Caco-2 (cell line): ENCODE measurements at regions not wholly inside any gene's neighbourhood (a gene's known extent, or its start where the extent isn't known, plus 50 kb on each side); places are given as distances from the start of the nearest gene placed in this dataset.

ENCODE experiments used
- BruUV-seq: library from RNA; stranded (reverse); fragments of 400-500 nt; replicated peaks from 2 replicates; lab custom pipeline; 2021; lab: Mats Ljungman, UMichigan
- CTCF ChIA-PET: fragments of 300-600 bp; sonication (Branson Sonifier 250); formaldehyde crosslinking; loops from one replicate; lab custom pipeline; 2022; ENCODE audit warnings: antibody characterized with exemption; lab: Charles Lee
- POLR2A ChIA-PET: fragments of 300-600 bp; sonication (Branson Sonifier 250); formaldehyde crosslinking; loops from one replicate; lab custom pipeline; 2022; ENCODE audit warnings: antibody characterized with exemption; lab: Charles Lee
- DNase-seq, 2 experiments: peaks; one replicate each; pipeline versions ENCODE4 v3.0.0 to v3.0.0-alpha.2; 2020 to 2022
- H3K27me3 ChIP-seq: replicated peaks from 2 replicates; pipeline ENCODE4 v1.6.0; 2011; ENCODE audit warnings: low read length; ENCODE audit not compliant: control insufficient read depth, insufficient read depth
- H3K36me3 ChIP-seq: 2 replicates; pipeline ENCODE4 v1.5.1; 2011; ENCODE audit warnings: low read length; ENCODE audit not compliant: control insufficient read depth, insufficient read depth
- H3K4me1 ChIP-seq: fragments of 250-450 bp; sonication (Bioruptor Pico); 2 replicates; pipeline ENCODE4 v1.5.1; 2020; ENCODE audit warnings: mild to moderate bottlenecking
- H3K4me3 ChIP-seq: 2 replicates; pipeline ENCODE4 v1.5.1; 2011; ENCODE audit warnings: low read depth, mild to moderate bottlenecking, control low read depth, low read length
- H3K9me3 ChIP-seq: fragments of 250-450 bp; sonication (Bioruptor Pico); 2 replicates; pipeline ENCODE4 v1.5.1; 2020; ENCODE audit warnings: mild to moderate bottlenecking, moderate library complexity
- H3K27ac Mint-ChIP-seq: one replicate; pipeline ENCODE4 v1.8.0; 2022; ENCODE audit warnings: mixed read lengths; ENCODE audit not compliant: unreplicated experiment
- H3K27me3 Mint-ChIP-seq: one replicate; pipeline ENCODE4 v1.8.0; 2022; ENCODE audit warnings: mixed read lengths; ENCODE audit not compliant: insufficient read depth, unreplicated experiment
- H3K36me3 Mint-ChIP-seq: one replicate; pipeline ENCODE4 v1.8.0; 2022; ENCODE audit warnings: mild to moderate bottlenecking, mixed read lengths; ENCODE audit not compliant: insufficient read depth, unreplicated experiment
- H3K4me1 Mint-ChIP-seq: one replicate; pipeline ENCODE4 v1.8.0; 2022; ENCODE audit warnings: low read depth, mixed read lengths; ENCODE audit not compliant: unreplicated experiment
- H3K4me3 Mint-ChIP-seq: one replicate; pipeline ENCODE4 v1.8.0; 2022; ENCODE audit warnings: mild to moderate bottlenecking, moderate library complexity, mixed read lengths; ENCODE audit not compliant: unreplicated experiment
- H3K9me3 Mint-ChIP-seq: one replicate; pipeline ENCODE4 v1.8.0; 2022; ENCODE audit warnings: mixed read lengths; ENCODE audit not compliant: unreplicated experiment
- intact Hi-C: fragments of 100-400 bp; cut with micrococcal nuclease; formaldehyde crosslinking; loops from one replicate; pipeline ENCODE4 v1.10.0; 2022; ENCODE audit not compliant: unreplicated experiment
- TF ChIP-seq, protein P1 (sequence below), 2 experiments: fragments of 200-600 bp in 1 of 2; IDR thresholded peaks; 1 replicate in 1 of 2; 2 replicates in 1 of 2; pipeline versions ENCODE4 v1.5.1 to v1.8.0; 2011 to 2022; ENCODE audit warnings: antibody characterized with exemption in 1 of 2, control low read depth in 1 of 2, inconsistent platforms in 1 of 2, low read depth in 1 of 2, low read length in 1 of 2, mild to moderate bottlenecking in 1 of 2, moderate library complexity in 1 of 2; ENCODE audit not compliant: insufficient read depth in 1 of 2, severe bottlenecking in 1 of 2, unreplicated experiment in 1 of 2

DNA sequence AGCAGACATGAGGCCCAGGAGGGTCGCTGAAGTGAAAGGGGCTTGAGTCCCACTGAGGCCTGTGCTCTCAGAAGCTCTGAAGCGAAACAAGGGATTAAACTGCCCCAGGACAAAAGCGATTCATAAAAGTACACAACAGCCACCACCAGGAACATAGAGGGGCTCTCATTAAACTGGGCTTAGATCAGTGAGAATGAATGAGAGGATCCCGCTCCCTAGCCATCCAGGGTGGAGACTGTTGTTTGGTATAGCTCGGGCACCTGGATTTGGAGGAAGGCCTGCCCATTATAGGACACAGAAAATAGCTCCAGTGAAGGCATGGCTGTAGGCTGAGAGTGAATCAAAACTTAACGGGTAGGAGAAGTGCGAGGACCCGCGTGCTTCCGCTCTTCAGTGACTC is 91.6 kb upstream of the TAB2 start:
- H3K9me3 Mint-ChIP-seq = no peaks in the 10 kb centered on the region
- H3K27ac Mint-ChIP-seq = no peak overlapping the region
- BruUV-seq = no TSS peak
- no peak for DNase-seq
- H3K36me3 Mint-ChIP-seq = no peaks in the 10 kb centered on the region
- TF ChIP-seq, protein P1, sequence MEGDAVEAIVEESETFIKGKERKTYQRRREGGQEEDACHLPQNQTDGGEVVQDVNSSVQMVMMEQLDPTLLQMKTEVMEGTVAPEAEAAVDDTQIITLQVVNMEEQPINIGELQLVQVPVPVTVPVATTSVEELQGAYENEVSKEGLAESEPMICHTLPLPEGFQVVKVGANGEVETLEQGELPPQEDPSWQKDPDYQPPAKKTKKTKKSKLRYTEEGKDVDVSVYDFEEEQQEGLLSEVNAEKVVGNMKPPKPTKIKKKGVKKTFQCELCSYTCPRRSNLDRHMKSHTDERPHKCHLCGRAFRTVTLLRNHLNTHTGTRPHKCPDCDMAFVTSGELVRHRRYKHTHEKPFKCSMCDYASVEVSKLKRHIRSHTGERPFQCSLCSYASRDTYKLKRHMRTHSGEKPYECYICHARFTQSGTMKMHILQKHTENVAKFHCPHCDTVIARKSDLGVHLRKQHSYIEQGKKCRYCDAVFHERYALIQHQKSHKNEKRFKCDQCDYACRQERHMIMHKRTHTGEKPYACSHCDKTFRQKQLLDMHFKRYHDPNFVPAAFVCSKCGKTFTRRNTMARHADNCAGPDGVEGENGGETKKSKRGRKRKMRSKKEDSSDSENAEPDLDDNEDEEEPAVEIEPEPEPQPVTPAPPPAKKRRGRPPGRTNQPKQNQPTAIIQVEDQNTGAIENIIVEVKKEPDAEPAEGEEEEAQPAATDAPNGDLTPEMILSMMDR (IDR thresholded peaks at IDR 0.05; ENCODE audit: insufficient read depth in 1 of 2, low read depth in 1 of 2, low read length in 1 of 2, severe bottlenecking in 1 of 2, unreplicated experiment in 1 of 2) = no peak
- peaks cover 9% of the 10 kb centered on the region for H3K4me1 ChIP-seq
- H3K9me3 ChIP-seq = no peaks in the 10 kb centered on the region
- H3K27me3 ChIP-seq = no peaks in the 10 kb centered on the region; the same call in 1 of the 2 replicates
- no peaks in the 10 kb centered on the region for H3K36me3 ChIP-seq
- H3K27me3 Mint-ChIP-seq = no peaks in the 10 kb centered on the region
- no peak overlapping the region for H3K4me3 ChIP-seq
- ChIA-PET POLR2A (no interaction called here), CTCF (no interaction called here)
- intact Hi-C loops = no loop called here
- no peak overlapping the region for H3K4me3 Mint-ChIP-seq
- H3K4me1 Mint-ChIP-seq = peaks cover 11% of the 10 kb centered on the region

GRCh38 chr6:149227796-149228195 is 89.7 kb upstream of the TAB2 start:
- TF ChIP-seq, protein P1 (IDR thresholded peaks at IDR 0.05; ENCODE audit: insufficient read depth in 1 of 2, low read depth in 1 of 2, low read length in 1 of 2, severe bottlenecking in 1 of 2, unreplicated experiment in 1 of 2) = no peak
- no peaks in the 10 kb centered on the region for H3K9me3 ChIP-seq
- intact Hi-C loops = no loop called here
- ChIA-PET CTCF (no interaction called here), POLR2A (no interaction called here)
- H3K4me1 ChIP-seq = peaks cover 10% of the 10 kb centered on the region
- H3K36me3 ChIP-seq = no peaks in the 10 kb centered on the region
- H3K4me3 ChIP-seq = no peak overlapping the region
- no TSS peak for BruUV-seq
- no peak for DNase-seq
- no peak overlapping the region for H3K27ac Mint-ChIP-seq
- no peaks in the 10 kb centered on the region for H3K27me3 Mint-ChIP-seq
- no peaks in the 10 kb centered on the region; the same call in 1 of the 2 replicates for H3K27me3 ChIP-seq
- peaks cover 19% of the 10 kb centered on the region for H3K4me1 Mint-ChIP-seq
- H3K4me3 Mint-ChIP-seq = no peak overlapping the region
- no peaks in the 10 kb centered on the region for H3K9me3 Mint-ChIP-seq
- no peaks in the 10 kb centered on the region for H3K36me3 Mint-ChIP-seq

DNA sequence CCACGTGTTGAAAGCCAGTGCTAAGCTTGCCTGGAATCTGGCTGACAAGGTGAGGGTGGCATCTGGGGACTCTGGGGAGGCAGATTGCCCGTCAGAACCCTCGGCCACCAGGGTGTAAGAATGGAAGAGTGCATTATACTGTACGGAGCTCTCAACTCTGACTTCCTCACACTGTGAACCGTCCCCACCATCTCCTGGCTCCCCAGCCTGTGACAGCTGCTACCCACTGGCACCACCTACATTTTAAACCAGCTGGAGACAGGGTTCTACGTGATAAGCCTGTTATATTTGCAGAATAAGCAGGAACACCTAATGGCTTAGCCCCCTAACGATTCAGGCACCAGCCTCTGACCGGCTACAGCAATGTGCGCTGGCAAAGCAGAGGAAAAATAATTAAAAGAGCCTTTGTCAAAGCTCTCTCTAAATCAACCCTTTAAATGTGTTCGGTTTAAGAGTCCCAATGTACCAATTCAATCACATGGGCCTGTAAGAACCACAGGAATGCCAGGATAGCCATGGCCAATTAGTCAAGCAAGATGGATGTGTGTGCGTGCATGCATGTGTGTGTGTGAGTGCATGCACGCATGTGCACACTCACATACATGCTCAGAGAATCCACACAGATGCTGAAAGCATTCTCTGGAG is 89.1 kb upstream of the TAB2 start:
- Histone ChIP-seq H3K9me3 (no peaks in the 10 kb centered on the region), H3K4me3 (no peak overlapping the region), H3K36me3 (no peaks in the 10 kb centered on the region), H3K4me1 (peaks cover 15% of the 10 kb centered on the region), H3K27me3 (no peaks in the 10 kb centered on the region; the same call in 1 of the 2 replicates)
- Mint-ChIP-seq H3K4me1 (peaks cover 24% of the 10 kb centered on the region), H3K27ac (no peak overlapping the region), H3K9me3 (no peaks in the 10 kb centered on the region), H3K27me3 (no peaks in the 10 kb centered on the region), H3K36me3 (no peaks in the 10 kb centered on the region), H3K4me3 (no peak overlapping the region)
- intact Hi-C loops = no loop called here
- no TSS peak for BruUV-seq
- TF ChIP-seq, protein P1 (IDR thresholded peaks at IDR 0.05; ENCODE audit: insufficient read depth in 1 of 2, low read depth in 1 of 2, low read length in 1 of 2, severe bottlenecking in 1 of 2, unreplicated experiment in 1 of 2) = no peak
- ChIA-PET CTCF (no interaction called here), POLR2A (no interaction called here)
- no peak for DNase-seq
